Fibroblast of the conjunctiva (primary cell): ENCODE measurements at regions not wholly inside any gene's neighbourhood (a gene's known extent, or its start where the extent isn't known, plus 50 kb on each side); places are given as distances from the start of the nearest gene placed in this dataset.

Experiments
- DNase-seq: peaks from one replicate; pipeline ENCODE4 v3.0.0-alpha.2; 2010; ENCODE audit warnings: low read depth

DNA sequence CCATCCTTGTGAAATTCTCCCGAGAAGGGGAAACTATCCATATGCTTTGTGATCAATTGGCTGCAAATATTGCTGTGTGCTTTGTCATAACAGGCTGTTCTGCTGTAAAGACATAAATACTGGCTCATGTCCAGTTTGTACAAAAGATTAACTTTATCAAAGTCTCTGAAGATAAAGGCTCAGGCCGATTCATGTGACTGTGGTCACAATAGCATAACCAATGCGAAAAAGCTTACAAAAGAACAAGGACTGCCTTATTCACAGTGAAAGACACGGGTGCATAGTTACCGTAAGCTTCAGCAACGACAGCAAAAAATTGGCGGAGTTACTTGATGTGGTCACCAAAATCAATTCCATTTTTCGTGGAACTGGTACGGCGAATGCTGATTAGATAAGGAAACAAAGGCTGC is 173.6 kb upstream of the CHRM3 start:
- no peak for DNase-seq

DNA sequence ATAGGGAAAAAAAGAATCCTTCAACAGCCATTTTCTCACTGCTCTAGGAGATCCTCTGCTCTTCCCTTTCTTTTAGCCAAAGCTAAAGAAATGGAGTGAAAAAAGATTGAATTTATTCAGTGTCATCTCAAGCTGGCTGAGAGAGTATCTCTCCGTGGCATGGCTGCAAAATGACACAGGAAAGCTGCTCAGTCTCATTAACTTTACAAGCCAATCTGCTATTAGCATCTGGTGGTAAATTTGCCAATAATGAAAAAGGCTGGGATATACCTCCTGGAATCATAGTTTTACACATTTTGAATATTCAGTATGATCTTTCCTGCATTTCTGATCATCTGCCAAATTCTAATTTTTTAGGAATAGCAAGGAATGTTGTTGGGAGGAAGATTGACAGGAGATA is 176.8 kb upstream of the CHRM3 start:
- DNase-seq, result no peak

DNA sequence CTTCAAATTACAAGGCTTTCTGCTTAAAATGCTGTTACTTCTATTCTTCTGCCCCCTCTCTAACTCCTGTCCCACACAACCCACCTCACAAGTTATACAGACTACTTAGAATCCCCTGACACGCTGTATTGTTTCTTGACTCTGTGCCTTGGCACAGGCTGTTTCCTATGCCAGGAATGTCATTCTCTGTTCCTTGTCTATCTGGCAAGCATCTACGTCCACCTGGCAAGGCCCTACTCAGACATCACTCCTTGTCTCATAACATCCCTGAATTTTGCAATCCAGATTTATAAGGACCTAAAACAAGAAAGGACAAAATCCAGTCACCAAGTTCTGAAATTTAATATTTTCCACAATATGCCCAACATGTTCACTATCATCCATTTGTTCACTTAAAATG is 182.0 kb upstream of the CHRM3 start:
- DNase-seq, result no peak

DNA sequence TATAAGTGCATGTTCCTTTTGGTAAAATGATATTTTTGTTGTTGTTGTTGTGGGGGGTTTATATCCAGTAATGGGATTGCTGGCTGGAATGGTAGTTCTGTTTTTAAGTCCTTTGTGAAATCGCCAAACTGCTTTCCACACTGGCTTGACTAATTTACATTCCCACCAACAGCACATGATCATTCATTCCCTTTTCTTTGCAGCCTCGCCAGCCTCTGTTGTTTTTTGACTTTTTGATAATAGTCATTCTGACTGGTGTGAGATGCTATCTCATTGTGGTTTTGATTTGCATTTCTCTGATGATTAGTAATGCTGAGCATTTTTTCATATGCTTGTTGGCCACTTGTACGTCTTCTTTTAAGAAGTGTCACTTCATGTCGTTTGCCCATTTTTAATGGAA is 188.5 kb upstream of the CHRM3 start:
- no peak for DNase-seq

DNA sequence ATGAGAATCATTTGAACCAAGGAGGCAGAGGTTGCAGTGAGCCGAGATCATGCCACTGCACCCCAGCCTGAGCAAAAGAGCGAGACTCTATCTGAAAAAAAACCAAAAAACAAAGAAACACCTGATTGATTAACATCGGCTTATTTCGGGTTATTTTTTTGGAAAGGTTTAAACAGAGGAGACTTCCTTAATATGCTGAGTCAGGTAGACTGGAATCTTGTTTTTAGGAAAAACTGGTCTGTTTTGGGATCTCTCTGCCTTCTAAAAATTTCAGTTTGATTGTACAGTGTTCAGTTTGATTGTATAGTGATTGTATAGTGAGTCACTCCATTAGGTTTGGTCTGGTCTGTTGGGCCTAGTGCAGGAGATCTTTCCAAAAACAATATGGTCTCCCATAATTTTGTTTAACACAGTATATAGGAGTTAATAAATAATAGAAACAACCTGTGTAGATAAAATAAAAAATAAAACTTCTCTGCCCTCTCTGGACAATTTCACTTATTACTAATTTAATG is 196.3 kb upstream of the CHRM3 start:
- no peak for DNase-seq

DNA sequence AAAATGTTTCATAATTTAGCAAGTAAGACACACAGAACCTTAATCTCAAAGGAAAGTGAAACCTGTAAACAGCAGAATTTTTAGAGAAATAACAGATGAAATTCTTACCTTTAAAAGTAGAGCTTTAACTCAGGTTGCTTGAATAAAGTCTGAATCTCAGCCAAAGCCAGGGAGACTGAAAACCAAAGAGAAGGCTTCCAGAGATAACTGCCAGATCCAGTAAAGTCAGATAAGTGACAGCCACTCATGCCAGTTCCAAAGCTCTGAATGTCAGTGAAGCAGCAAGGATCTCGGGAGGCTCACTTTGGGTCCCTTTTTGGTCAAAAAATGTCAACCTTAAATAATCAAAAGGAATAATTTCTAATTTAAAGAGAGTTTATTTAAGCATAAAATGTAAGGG is 199.9 kb upstream of the CHRM3 start:
- DNase-seq, result no peak

DNA sequence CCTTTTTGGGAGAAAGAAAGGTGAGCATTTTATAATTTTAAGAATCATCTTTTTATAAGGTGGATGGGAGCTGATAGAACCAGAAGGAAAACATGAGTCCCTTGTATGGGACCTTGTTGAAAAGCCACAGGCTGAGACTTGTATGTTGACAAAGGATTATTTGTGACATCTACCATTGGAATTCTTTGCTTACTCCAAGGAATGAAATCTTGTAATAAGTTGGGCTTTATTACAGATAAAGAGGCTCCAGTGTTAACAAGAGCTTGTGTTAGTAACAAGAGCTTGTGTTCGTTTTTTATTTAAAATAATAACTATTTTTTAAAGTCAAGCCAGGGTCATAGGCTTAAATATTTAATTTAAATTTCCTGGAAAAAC is 201.1 kb upstream of the CHRM3 start:
- no peak for DNase-seq

DNA sequence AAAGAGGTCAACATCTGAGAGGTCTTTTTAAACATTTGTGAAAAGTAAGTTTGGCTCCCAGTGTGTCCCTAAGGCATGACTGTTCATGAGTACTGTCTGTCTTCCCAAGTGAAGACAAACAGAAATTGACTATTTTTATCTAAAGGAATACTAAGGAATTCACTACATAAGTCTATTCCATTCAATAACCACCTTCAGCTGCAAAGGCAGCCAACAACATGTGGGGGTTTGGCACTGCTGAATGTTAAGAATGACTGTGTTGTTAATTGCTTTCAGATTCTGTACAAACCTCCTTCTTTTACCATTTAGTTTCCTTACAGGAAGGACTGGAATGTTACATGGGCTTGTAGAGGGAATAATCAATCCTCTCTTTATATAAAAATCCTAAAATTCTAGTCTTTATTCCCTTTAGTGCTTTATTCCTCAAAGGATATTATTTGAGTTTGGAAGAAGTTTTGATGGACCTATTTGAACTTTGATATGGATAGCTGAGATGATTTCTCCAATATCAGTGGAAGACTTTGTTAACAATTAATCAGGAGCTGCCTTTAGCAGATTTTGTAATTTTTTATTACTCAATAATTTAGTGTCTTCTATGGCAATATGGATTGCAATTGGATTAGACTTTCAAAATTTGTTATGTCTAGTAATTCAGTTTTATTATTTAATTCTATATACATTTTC is 201.7 kb upstream of the CHRM3 start:
- no peak for DNase-seq

DNA sequence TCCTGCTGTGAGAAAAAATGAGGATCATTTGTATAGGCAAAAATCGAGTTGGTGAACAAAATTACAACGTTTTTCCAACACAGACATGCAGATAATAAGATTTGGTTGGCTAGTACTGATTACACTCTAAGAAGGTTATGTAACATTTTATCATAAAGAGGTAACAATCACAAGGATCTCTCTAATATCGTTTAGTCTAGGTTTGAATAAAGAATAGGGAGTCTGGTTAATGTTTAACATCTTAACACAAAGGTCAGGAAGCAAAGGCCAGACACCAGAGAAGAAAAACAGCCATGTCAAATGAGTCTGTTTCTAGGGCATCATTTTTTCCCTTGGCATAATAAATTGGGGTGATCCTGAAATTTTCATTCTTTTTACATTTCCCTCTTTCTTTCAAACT is 207.4 kb upstream of the CHRM3 start:
- DNase-seq, result no peak

DNA sequence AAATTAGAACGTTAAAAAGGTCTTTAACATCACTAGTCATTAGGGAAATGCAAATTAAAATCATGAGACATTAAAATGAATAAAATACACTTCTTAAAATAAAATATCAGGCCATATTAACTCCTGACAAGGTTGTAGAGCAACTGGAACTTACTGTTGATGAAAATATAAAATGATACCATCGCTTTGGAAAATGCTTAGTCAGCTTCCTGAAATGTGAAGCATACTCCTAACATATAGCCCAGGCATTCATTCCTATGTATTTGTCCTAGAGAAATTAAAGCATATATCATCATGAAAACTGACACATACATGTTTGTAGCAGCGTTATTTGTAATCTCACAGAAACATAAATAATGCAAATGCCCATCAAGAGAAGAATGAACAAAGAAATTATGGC is 211.5 kb upstream of the CHRM3 start:
- DNase-seq, result no peak

DNA sequence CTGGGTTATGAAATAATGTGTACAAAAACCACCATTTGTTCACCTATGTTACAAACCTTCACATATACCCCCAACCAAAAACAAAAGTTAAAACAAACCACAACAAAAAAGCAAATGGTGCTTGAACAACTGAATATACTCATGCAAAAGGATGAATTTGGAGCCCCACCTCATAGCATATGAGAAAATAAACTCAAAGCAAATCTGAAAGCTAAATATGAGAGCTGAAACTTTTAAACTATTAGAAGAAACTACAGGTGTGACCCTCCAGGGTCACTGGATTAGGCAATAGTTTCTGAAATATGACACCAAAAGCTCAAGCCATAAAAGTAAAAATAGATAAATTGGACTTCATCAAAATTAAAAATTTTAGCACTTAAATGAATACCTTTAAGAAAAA is 215.5 kb upstream of the CHRM3 start:
- DNase-seq, result no peak

DNA sequence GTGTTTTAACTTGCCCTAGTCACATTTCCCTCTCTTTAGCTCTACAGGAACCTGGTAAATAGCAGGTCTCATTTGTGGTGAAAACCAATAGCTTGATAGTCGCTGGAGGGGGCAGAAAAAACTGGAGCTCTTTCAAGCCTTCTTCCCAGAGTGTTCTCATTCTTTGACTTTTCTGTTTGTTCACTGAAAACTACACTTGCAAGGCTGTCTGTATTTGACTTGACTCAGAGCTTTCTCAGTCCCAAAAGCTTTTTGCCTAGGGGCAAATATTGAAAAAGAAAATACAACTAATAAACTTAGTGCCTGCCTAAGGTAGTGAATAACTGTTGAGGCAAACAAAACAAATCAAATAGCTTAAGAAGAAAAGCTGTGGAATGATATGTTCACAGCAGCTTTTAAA is 217.1 kb upstream of the CHRM3 start:
- DNase-seq, result no peak

DNA sequence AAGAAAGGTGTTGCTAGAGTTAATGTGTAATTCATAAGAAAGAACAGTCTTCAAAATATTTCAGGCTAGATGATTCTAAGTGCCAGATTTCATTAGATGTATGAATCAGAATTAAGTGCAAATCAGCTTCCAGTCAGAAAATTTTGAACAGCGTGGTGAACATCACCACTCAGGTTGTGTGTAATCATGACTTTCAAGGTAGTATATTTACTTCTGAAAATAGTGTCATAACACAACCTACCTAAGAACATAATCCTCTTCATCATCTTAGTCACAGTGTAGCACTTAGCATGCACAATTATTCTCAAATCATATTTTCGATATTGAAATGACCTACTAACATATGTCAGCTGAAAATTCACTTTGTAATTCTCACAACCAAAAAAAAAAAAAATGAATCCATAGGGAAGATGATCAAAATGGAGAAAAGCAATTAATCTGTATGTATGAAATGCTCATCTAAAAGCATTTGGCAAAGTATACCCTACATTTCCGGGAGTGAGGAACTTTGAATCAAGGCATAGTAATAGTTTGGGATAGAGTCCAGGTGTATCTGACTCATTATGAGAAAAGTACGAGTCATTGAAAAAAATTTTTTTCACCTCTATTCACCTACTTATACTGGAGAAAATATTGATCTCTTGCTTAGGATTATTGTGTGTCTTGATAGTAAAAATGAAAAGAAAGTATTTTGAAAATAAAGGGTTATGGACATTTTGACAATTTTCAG is 221.8 kb upstream of the CHRM3 start:
- no peak for DNase-seq

DNA sequence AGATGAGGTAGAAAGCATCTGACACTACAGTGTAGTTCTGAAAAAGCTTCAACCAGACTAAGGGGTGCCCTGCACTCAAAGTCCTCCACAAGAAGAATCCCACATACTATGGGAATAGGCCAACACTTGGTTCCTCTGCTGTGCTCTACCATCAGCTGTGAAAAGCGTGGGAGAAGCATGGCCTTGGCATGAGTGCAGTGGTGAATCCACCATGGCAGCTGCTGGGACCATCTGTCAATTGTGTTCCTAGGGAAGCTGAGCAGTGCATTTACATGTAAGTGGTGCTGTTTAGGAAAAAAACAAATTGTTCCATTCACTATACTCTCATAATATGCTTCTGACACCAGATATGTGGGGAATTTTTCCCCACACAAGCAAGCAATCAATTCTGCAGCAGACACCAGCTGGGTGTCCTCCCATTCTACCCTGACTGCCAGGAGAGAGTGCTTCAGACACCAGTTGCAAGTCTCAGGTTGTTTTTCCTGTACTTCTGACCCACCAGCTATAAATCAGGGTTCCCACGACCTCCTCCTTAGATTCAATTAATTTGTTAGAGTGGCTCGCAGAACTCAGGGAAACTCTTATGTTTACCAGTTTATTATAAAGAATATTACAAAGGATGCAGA is 230.8 kb upstream of the CHRM3 start:
- no peak for DNase-seq

DNA sequence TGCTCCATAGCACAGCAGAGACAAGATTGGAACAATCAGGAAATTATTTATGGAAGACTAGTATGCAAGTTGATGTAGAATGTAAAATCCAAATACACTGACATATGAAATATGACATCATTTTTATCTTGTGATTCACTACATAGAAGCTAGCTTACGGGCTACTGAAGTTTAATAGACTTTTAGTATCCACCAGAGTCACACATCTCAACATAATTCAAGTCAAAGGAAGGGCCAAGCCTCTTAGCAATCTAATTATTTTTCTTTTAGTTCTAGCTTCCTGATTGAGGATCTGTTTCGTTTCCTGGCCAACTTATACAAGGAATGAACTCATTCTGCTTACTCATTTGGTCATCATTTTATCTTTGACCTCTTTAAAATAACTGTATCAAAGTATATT is 234.4 kb upstream of the CHRM3 start:
- DNase-seq, result no peak

DNA sequence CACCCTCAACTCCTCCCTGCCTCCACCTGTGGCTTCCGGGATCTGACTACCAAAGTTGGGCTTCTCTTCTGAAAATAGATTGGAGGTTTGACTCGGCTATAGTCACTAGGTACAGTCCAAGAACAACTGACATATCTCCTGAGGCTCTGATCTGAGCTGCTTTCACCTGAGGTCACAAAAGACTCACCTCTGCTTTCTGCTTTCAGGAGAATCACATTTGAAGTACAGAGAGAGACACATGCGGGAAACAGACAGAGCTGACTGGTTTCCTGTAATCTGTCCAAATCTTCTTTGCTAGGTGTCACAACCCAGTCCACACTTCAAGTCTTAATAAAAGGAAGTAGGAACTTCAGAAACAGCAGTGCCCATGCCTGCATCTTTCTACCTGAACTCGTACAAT is 245.4 kb upstream of the CHRM3 start:
- no peak for DNase-seq

DNA sequence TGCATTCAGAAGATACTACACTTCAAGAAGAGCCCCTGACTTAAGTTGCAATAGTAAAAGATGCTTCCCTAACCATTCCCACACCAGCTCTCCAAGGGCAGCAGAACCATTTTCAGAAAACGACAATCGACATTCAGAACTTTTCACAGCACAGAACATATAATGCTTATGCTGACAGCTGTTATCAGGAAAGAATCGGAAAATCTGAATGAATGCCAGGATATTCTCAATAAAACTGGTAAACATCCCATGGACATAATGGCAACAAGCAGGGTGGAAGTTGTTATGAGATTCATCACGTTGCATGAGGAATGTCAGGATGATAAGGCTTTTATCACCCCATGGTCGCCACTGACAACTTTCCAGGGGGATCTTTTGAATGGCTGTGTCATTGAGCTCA is 246.6 kb upstream of the CHRM3 start:
- no peak for DNase-seq

DNA sequence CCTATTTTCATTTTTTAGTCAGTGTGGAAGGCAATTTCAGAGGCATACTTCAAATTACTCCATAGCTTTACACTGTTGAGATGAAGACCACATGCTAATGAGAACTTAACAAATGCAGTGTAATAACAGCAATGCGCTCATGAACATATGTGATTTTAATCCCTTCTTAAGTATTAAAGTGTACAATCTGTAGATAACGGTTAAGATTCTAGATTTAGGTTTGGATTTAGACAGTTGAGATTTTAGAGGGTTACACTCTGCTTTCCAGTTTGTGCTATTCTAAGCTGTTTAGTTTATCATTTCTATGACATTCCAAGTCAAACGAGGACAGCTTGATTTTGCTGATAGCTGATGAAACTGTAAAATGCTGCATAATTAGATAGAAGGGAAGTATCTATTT is 257.8 kb upstream of the CHRM3 start:
- DNase-seq, result no peak

DNA sequence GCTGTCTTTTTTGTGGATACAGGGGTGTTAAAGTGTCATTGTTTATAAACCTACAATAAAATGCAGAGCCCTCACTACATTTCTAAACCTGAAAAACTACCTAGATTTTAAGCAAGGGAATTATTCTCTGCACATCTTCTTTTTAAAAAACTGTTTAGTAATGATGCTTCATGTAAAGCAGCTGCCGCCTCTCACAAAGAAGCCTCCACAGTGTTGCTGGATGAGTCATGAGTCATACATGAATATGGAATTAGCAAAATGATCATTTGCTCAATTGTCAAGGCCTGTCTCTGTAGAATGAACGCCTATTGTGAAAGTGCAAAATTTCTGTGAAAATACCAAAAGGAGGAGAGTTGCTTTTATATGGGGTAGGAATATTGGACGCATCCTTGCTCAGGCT is 259.5 kb upstream of the CHRM3 start:
- no peak for DNase-seq

DNA sequence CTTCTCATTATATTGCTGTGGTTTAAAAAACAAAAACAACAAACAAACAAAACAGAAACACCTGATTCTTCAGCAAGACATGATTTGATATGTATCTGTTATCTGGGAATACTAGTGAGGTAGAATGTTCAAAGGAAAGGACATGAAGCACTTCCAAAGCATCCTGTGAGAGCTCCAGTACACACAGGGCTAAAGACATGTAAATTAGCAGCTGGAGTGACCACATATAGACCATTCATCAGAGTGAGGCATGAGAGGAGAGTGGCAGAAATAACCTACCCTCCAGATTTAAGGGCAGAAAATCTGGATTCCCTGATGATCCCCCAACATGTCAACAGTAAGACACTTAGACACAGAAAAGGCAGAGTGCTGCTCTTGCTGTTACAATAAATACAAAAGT is 260.5 kb upstream of the CHRM3 start:
- DNase-seq, result no peak

DNA sequence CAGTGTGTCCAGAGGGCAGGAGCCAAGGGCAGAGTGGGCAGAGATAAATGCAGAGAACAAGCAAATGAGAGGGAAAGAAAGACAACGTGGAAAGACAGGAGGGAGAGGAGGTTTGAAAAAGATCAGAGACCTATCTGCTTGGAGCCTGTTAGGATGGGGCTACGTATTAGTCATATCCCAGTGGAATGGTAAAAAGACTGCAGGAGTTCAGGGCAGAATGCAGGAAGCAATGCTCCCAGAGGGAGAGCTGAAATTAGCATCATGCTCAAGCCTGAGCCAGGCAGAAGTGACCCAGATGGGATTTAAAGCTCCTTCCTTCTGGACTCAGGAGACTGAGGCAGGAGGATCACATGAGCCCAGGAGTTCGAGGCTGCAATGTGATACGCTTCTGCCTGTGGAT is 261.3 kb upstream of the CHRM3 start:
- no peak for DNase-seq

DNA sequence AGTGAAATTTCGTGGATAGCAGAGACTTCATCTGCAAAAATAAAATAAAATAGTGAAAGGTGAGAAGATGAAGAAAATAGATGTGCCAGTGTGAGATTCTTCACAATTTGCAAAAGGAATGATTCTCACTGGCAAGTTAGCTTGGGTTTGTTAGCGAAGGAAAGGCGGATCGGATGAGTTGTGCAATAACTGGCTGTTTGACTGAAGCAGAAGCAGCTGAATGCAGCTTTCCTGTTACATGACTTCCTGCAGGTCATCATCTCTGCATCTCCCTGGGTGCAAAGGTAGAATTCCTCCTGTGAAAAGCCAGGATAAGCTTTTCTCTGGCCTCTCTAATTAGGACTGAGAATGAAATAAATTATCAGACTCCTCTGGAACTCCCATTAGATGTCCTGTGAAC is 263.1 kb upstream of the CHRM3 start:
- no peak for DNase-seq

DNA sequence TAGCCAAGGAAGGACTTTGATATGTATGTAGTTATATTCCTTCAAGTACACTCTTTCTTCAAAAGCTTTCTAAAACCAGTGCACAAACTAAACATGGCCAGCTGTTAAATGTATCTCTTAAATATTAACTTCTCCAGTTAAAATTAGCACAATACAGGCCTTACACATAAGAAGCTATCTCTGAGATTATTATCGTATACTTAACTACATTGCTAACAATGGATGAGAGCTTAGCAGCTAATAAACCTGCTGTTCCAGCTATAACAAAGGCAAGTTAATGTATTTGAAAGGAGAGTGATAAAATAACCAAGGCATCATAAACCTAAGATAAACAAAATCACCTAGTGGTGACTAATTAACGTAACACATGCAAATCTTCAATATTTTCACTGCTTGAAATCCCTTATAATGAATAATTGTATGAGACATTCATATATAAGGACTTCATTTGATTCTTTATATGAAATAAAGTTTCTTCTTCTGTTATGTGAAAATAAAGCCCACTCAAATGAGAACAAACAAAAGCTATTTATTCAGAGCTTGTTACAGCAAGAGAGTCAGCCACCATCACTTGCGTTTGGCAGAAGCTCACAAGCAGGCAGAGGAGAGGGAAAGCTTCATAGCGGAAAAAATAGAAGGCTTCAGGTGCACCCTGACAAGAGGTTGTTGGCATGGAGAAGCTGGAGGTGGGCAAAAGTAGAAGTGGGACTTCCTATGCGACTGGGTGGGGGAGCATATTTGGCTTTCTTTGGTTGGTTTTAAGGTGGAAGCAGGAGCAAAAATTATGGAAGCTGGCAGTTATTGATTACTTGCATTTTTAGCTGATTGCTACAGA is 274.1 kb upstream of the CHRM3 start:
- DNase-seq, result no peak
